Superior temporal gyrus (tissue), 1 donor: ENCODE measurements at regions not wholly inside any gene's neighbourhood (a gene's known extent, or its start where the extent isn't known, plus 50 kb on each side); places are given as distances from the start of the nearest gene placed in this dataset.
A peak's percentile ranks its signal among the peaks of the same experiment; 100 is the strongest.

Source experiments
- DNase-seq: peaks from one replicate; pipeline ENCODE4 v3.0.0-alpha.2; 2016; ENCODE audit errors: extremely low spot score

- no peak for DNase-seq
Observed at GRCh38 chr2:122966461-122966860, 1058.6 kb upstream of the CNTNAP5 start.

- DNase-seq, result no peak
Observed at GRCh38 chr2:122977580-122977979, 1047.5 kb upstream of the CNTNAP5 start.

GRCh38 chr2:122980671-122981070 is 1044.4 kb upstream of the CNTNAP5 start:
- DNase-seq, result peak; percentile 45

GRCh38 chr2:122982936-122983335 is 1042.2 kb upstream of the CNTNAP5 start:
- DNase-seq, result no peak

GRCh38 chr2:122988395-122989221 is 1036.5 kb upstream of the CNTNAP5 start:
- no peak for DNase-seq

- no peak for DNase-seq
Observed at GRCh38 chr2:122993592-122993991, 1031.5 kb upstream of the CNTNAP5 start.

GRCh38 chr2:122999258-122999657 is 1025.8 kb upstream of the CNTNAP5 start:
- DNase-seq, result no peak

- DNase-seq, result no peak
Observed at GRCh38 chr2:122999821-123000220, 1025.3 kb upstream of the CNTNAP5 start.

GRCh38 chr2:123002660-123003248 is 1022.3 kb upstream of the CNTNAP5 start:
- no peak for DNase-seq

GRCh38 chr2:123015186-123015585 is 1009.9 kb upstream of the CNTNAP5 start:
- DNase-seq, result no peak

GRCh38 chr2:123035541-123035940 is 989.5 kb upstream of the CNTNAP5 start:
- DNase-seq, result no peak

GRCh38 chr2:123036300-123036699 is 988.8 kb upstream of the CNTNAP5 start:
- no peak for DNase-seq

- DNase-seq, result no peak
Observed at GRCh38 chr2:123040506-123040905, 984.6 kb upstream of the CNTNAP5 start.

- DNase-seq, result no peak
Observed at GRCh38 chr2:123043458-123043857, 981.6 kb upstream of the CNTNAP5 start.

- no peak for DNase-seq
Observed at GRCh38 chr2:123045713-123046112, 979.4 kb upstream of the CNTNAP5 start.

- no peak for DNase-seq
Observed at GRCh38 chr2:123047186-123047585, 977.9 kb upstream of the CNTNAP5 start.

- no peak for DNase-seq
Observed at GRCh38 chr2:123051136-123051535, 974.0 kb upstream of the CNTNAP5 start.

GRCh38 chr2:123061534-123061933 is 963.6 kb upstream of the CNTNAP5 start:
- no peak for DNase-seq

- DNase-seq, result no peak
Observed at GRCh38 chr2:123073371-123073770, 951.7 kb upstream of the CNTNAP5 start.

- DNase-seq, result no peak
Observed at GRCh38 chr2:123073956-123074355, 951.1 kb upstream of the CNTNAP5 start.

- DNase-seq, result no peak
Observed at GRCh38 chr2:123077101-123077500, 948.0 kb upstream of the CNTNAP5 start.

- no peak for DNase-seq
Observed at GRCh38 chr2:123080331-123080730, 944.8 kb upstream of the CNTNAP5 start.

GRCh38 chr2:123085484-123085883 is 939.6 kb upstream of the CNTNAP5 start:
- DNase-seq, result no peak
